HepG2 (cell line): ENCODE measurements at regions not wholly inside any gene's neighbourhood (a gene's known extent, or its start where the extent isn't known, plus 50 kb on each side); places are given as distances from the start of the nearest gene placed in this dataset.

Experiments used
- ATAC-seq: fragments of 200-7000 bp; cut with Tn5 transposase; 3 replicates; pipeline ENCODE4 v1.9.1; 2020; ENCODE audit warnings: mild to moderate bottlenecking, moderate library complexity
- BruUV-seq: library from RNA; stranded (reverse); fragments of 400-500 nt; replicated peaks from 2 replicates; lab custom pipeline; 2021; lab: Mats Ljungman, UMichigan
- CTCF ChIA-PET: fragments of 300-600 bp; formaldehyde crosslinking; extraction: SDS; loops from one replicate; lab custom pipeline; 2021; ENCODE audit warnings: low total read pairs, inconsistent platforms, low intra/inter-chr PET ratio; lab: Yijun Ruan, JAX
- POLR2A ChIA-PET: fragments of 350-600 bp; sonication (Branson Sonifier 250); formaldehyde crosslinking; loops from one replicate; lab custom pipeline; 2020; ENCODE audit warnings: antibody characterized with exemption, inconsistent platforms; lab: Yijun Ruan, JAX
- DNase-seq: peaks from one replicate; pipeline ENCODE4 v3.0.0-alpha.2; 2015; ENCODE audit warnings: low spot score
- FAIRE-seq: peaks from 3 replicates; lab custom pipeline; 2011; peaks lifted over from hg19 to GRCh38; lab: Jason Lieb, UNC
- H2AFZ ChIP-seq: one replicate; pipeline ENCODE4 v1.6.1; 2011; ENCODE audit warnings: low read length, inconsistent platforms
- H3K27ac ChIP-seq: fragments of 300-600 bp; 3 replicates; pipeline ENCODE4 v1.8.0; 2011; ENCODE audit warnings: mixed run types, mild to moderate bottlenecking, mixed read lengths, low read length, inconsistent platforms; ENCODE audit not compliant: insufficient read depth; ENCODE audit errors: extremely low read length
- H3K27me3 ChIP-seq, 2 experiments: fragments of 200-600 bp in 1 of 2; 2 replicates in 1 of 2; 3 replicates in 1 of 2; pipeline versions ENCODE4 v1.6.0 to v1.8.0; 2011; ENCODE audit warnings: low read length in 2 of 2, mild to moderate bottlenecking in 2 of 2, moderate library complexity in 2 of 2, inconsistent platforms in 1 of 2; ENCODE audit not compliant: insufficient read depth in 2 of 2, control insufficient read depth in 1 of 2
- H3K36me3 ChIP-seq, 2 experiments: fragments of 200-600 bp in 1 of 2; replicated peaks in 1 of 2; 2 replicates in 1 of 2; 3 replicates in 1 of 2; pipeline versions ENCODE4 v1.5.1 to v1.8.0; 2011; ENCODE audit warnings: low read length in 2 of 2, inconsistent platforms in 1 of 2; ENCODE audit not compliant: insufficient read depth in 2 of 2, control insufficient read depth in 1 of 2
- H3K4me1 ChIP-seq: 2 replicates; pipeline ENCODE4 v1.5.1; 2012; ENCODE audit warnings: low read length, inconsistent platforms; ENCODE audit not compliant: insufficient read depth
- H3K4me2 ChIP-seq: 2 replicates; pipeline ENCODE4 v1.6.0; 2011; ENCODE audit warnings: low read depth, low read length, inconsistent platforms
- H3K4me3 ChIP-seq, 3 experiments: fragments of 200-600 bp in 1 of 3; sonication (generic), shearing (Covaris generic) in 1 of 3; replicated peaks in 1 of 3; 2 replicates each; pipeline ENCODE4 v1.5.1; 2011 to 2016; ENCODE audit warnings: low read length in 3 of 3, inconsistent platforms in 2 of 3, low read depth in 2 of 3, mild to moderate bottlenecking in 2 of 3, control low read depth in 1 of 3, mixed read lengths in 1 of 3; ENCODE audit not compliant: insufficient read depth in 1 of 3
- H3K79me2 ChIP-seq: one replicate; pipeline ENCODE4 v1.6.1; 2011; ENCODE audit warnings: low read length, inconsistent platforms; ENCODE audit not compliant: insufficient read depth
- H3K9ac ChIP-seq: 2 replicates; pipeline ENCODE4 v1.6.0; 2011; ENCODE audit warnings: mild to moderate bottlenecking, low read depth, low read length, inconsistent platforms; ENCODE audit not compliant: insufficient read depth
- H3K9me3 ChIP-seq: 2 replicates; pipeline ENCODE4 v1.5.1; 2012; ENCODE audit warnings: mild to moderate bottlenecking, low read length
- H4K20me1 ChIP-seq: 2 replicates; pipeline ENCODE4 v1.6.0; 2011; ENCODE audit warnings: inconsistent platforms, mild to moderate bottlenecking, low read length, moderate library complexity; ENCODE audit not compliant: insufficient read depth
- ARID2 ChIP-seq: sonication (generic); formaldehyde crosslinking; IDR thresholded peaks from 2 replicates; pipeline ENCODE4 v1.8.1; 2022; ENCODE audit warnings: mild to moderate bottlenecking, missing genetic modification reagents, borderline replicate concordance
- IRX3 ChIP-seq: sonication (generic); formaldehyde crosslinking; IDR thresholded peaks from 2 replicates; pipeline ENCODE4 v1.8.1; 2023; ENCODE audit warnings: mild to moderate bottlenecking, low read depth, missing genetic modification reagents, borderline replicate concordance
- SSRP1 ChIP-seq: IDR thresholded peaks from 2 replicates; pipeline ENCODE4 v1.6.1; 2016; ENCODE audit warnings: control low read depth
- ZNF260 ChIP-seq: sonication (generic); formaldehyde crosslinking; IDR thresholded peaks from 2 replicates; pipeline ENCODE4 v1.4.0; 2020; ENCODE audit warnings: missing genetic modification reagents, low read depth, mild to moderate bottlenecking, borderline replicate concordance
- ZNF496 ChIP-seq: sonication (generic); formaldehyde crosslinking; IDR thresholded peaks from 2 replicates; pipeline ENCODE4 v1.8.1; 2023; ENCODE audit warnings: mild to moderate bottlenecking, moderate library complexity, missing genetic modification reagents; ENCODE audit not compliant: insufficient replicate concordance
- ZNF570 ChIP-seq: sonication (generic); formaldehyde crosslinking; IDR thresholded peaks from 2 replicates; pipeline ENCODE4 v1.4.0; 2020; ENCODE audit warnings: mild to moderate bottlenecking, missing genetic modification reagents, borderline replicate concordance
- WGBS: methylation state at CpG from one replicate; pipeline ENCODE4 v1.1.6; 2017; ENCODE audit warnings: low lambda C conversion rate; 5-methylcytosine and 5-hydroxymethylcytosine counted together
- in situ Hi-C: cut with HindIII; loops from 2 replicates; pipeline ENCODE4 v1.10.0; 2017; ENCODE audit warnings: low pct_unique_long_range_greater_than_20kb; ENCODE audit not compliant: extremely low pct_ligation_motif_present
- intact Hi-C: fragments of 100-400 bp; cut with micrococcal nuclease; formaldehyde crosslinking; loops from one replicate; pipeline ENCODE4 v1.10.0; 2022; ENCODE audit not compliant: unreplicated experiment
- TF ChIP-seq, protein P1 (sequence below): sonication (generic); formaldehyde crosslinking; IDR thresholded peaks from 2 replicates; pipeline ENCODE4 v1.8.1; 2023; ENCODE audit warnings: mild to moderate bottlenecking, moderate library complexity, missing genetic modification reagents
- TF ChIP-seq, protein P2 (sequence below): sonication (generic); formaldehyde crosslinking; IDR thresholded peaks from 2 replicates; pipeline ENCODE4 v1.5.0; 2020; ENCODE audit warnings: mild to moderate bottlenecking, missing genetic modification reagents, borderline replicate concordance

DNA sequence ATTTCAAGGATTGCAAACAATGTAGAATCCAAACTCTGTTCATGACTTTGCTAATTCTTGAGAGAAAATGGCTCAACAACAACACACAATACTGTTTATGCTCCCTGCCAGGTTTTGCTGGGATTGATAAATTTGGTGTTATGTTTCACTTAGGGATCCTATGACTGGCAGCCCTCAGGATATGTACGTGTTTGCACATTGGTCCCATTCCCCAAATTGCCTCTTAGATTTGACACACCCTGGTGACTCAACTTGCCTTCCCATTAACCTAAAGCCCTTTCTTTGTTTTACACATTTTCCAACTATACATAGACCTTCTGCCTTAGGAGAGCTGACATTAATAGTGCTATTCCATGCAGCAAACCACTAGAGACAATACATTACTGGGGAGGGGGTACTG, 809.4 kb upstream of the AMELY start:
- no peaks in the 10 kb centered on the region for H3K79me2 ChIP-seq
- no peaks in the 10 kb centered on the region for H3K4me1 ChIP-seq
- TF ChIP-seq ARID2 (CRISPR knock-in tag) = no peak
- no peak overlapping the region for H2AFZ ChIP-seq
- H3K27ac ChIP-seq = no peak overlapping the region
- H3K27me3 ChIP-seq = no peaks in the 10 kb centered on the region
- no peak overlapping the region for H3K9ac ChIP-seq
- in situ Hi-C loops = no loop called here
- ATAC-seq (no peak), FAIRE-seq (no peak), DNase-seq (no peak)
- H4K20me1 ChIP-seq = no peaks in the 10 kb centered on the region
- 0% methylated on average over 1 of the region's 1 CpG for WGBS
- H3K4me2 ChIP-seq = no peak overlapping the region
- no peaks in the 10 kb centered on the region for H3K36me3 ChIP-seq
- intact Hi-C loops = no loop called here
- ChIA-PET POLR2A (no interaction called here), CTCF (no interaction called here)
- BruUV-seq = no TSS peak
- H3K9me3 ChIP-seq = no peaks in the 10 kb centered on the region
- H3K4me3 ChIP-seq = no peak overlapping the region

DNA sequence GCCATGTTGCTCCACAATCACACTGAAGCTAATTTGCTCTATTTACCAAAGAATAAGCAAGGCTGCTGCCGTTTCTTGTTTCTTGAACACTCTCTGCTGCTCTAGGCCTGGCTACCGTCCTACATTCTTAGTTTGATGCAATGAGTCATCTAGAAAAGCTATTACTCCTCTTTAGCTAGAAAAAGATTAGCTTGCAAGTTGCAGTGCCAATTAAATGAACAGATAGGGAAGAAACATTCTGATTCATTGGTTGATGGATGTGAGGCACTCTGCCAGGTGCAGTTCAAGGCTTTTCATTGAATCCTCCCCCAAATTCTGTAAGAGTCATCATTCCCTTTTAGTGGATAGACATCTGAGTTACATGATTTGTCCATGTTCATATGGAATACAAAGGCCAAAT, 807.7 kb upstream of the AMELY start:
- Histone ChIP-seq H3K36me3 (no peaks in the 10 kb centered on the region), H3K4me2 (no peak overlapping the region), H3K9me3 (no peaks in the 10 kb centered on the region), H3K4me3 (no peak overlapping the region), H3K4me1 (no peaks in the 10 kb centered on the region), H3K27me3 (no peaks in the 10 kb centered on the region), H3K79me2 (no peaks in the 10 kb centered on the region), H2AFZ (no peak overlapping the region), H3K9ac (no peak overlapping the region), H4K20me1 (no peaks in the 10 kb centered on the region), H3K27ac (no peak overlapping the region)
- FAIRE-seq = no peak
- POLR2A ChIA-PET = no interaction called here
- no TSS peak for BruUV-seq
- in situ Hi-C loops = no loop called here
- intact Hi-C loops = no loop called here
- DNase-seq = no peak
- ATAC-seq = no peak
- CTCF ChIA-PET = no interaction called here
- WGBS = 10% methylated on average over 2 of the region's 2 CpGs
- no peak for TF ChIP-seq ZNF570 (CRISPR knock-in tag)
- no peak for TF ChIP-seq ZNF496 (CRISPR knock-in tag)
- TF ChIP-seq, protein P1, sequence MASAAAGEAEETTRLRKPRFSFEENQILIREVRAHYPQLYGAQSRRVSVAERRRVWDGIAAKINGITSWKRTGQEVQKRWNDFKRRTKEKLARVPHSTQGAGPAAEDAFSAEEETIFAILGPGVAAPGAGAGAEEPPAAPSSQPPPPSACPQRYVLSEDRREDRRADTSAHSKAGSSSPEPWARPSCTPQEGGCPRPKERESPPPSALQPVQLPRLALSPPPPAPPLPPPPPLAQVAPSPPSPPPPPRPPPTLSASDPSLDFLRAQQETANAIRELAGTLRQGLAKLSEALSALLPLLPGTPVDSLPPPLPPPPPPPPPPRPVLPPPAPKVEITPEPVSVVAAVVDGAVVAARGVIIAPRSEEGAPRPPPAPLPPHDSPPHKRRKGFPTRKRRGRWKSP (CRISPR knock-in tag) = no peak
- no peak for TF ChIP-seq IRX3 (CRISPR knock-in tag)
- TF ChIP-seq SSRP1 (CRISPR knock-in tag) = no peak
- TF ChIP-seq, protein P2, sequence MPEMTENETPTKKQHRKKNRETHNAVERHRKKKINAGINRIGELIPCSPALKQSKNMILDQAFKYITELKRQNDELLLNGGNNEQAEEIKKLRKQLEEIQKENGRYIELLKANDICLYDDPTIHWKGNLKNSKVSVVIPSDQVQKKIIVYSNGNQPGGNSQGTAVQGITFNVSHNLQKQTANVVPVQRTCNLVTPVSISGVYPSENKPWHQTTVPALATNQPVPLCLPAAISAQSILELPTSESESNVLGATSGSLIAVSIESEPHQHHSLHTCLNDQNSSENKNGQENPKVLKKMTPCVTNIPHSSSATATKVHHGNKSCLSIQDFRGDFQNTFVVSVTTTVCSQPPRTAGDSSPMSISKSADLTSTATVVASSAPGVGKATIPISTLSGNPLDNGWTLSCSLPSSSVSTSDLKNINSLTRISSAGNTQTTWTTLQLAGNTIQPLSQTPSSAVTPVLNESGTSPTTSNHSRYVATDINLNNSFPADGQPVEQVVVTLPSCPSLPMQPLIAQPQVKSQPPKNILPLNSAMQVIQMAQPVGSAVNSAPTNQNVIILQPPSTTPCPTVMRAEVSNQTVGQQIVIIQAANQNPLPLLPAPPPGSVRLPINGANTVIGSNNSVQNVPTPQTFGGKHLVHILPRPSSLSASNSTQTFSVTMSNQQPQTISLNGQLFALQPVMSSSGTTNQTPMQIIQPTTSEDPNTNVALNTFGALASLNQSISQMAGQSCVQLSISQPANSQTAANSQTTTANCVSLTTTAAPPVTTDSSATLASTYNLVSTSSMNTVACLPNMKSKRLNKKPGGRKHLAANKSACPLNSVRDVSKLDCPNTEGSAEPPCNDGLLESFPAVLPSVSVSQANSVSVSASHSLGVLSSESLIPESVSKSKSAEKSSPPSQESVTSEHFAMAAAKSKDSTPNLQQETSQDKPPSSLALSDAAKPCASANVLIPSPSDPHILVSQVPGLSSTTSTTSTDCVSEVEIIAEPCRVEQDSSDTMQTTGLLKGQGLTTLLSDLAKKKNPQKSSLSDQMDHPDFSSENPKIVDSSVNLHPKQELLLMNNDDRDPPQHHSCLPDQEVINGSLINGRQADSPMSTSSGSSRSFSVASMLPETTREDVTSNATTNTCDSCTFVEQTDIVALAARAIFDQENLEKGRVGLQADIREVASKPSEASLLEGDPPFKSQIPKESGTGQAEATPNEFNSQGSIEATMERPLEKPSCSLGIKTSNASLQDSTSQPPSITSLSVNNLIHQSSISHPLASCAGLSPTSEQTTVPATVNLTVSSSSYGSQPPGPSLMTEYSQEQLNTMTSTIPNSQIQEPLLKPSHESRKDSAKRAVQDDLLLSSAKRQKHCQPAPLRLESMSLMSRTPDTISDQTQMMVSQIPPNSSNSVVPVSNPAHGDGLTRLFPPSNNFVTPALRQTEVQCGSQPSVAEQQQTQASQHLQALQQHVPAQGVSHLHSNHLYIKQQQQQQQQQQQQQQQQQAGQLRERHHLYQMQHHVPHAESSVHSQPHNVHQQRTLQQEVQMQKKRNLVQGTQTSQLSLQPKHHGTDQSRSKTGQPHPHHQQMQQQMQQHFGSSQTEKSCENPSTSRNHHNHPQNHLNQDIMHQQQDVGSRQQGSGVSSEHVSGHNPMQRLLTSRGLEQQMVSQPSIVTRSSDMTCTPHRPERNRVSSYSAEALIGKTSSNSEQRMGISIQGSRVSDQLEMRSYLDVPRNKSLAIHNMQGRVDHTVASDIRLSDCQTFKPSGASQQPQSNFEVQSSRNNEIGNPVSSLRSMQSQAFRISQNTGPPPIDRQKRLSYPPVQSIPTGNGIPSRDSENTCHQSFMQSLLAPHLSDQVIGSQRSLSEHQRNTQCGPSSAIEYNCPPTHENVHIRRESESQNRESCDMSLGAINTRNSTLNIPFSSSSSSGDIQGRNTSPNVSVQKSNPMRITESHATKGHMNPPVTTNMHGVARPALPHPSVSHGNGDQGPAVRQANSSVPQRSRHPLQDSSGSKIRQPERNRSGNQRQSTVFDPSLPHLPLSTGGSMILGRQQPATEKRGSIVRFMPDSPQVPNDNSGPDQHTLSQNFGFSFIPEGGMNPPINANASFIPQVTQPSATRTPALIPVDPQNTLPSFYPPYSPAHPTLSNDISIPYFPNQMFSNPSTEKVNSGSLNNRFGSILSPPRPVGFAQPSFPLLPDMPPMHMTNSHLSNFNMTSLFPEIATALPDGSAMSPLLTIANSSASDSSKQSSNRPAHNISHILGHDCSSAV (CRISPR knock-in tag) = no peak
- TF ChIP-seq ZNF260 (CRISPR knock-in tag) = no peak
